Upper lobe of right lung (tissue), 1 donor: ENCODE measurements at regions not wholly inside any gene's neighbourhood (a gene's known extent, or its start where the extent isn't known, plus 50 kb on each side); places are given as distances from the start of the nearest gene placed in this dataset.

Source experiments
- ATAC-seq: fragments of 200-7000 bp; cut with Tn5 transposase; one replicate; pipeline ENCODE4 v1.9.1; 2020; ENCODE audit warnings: mild to moderate bottlenecking, moderate library complexity
- DNase-seq: peaks from one replicate; pipeline ENCODE4 v3.0.0-alpha.2; 2020
- H3K27ac ChIP-seq: fragments of 200-600 bp; one replicate; pipeline ENCODE4 v1.8.0; 2022
- H3K27me3 ChIP-seq: fragments of 200-600 bp; one replicate; pipeline ENCODE4 v1.8.0; 2022; ENCODE audit warnings: mild to moderate bottlenecking
- H3K36me3 ChIP-seq: fragments of 200-600 bp; one replicate; pipeline ENCODE4 v1.8.0; 2022
- H3K4me1 ChIP-seq: fragments of 200-600 bp; one replicate; pipeline ENCODE4 v1.8.0; 2022
- H3K4me3 ChIP-seq: fragments of 200-600 bp; one replicate; pipeline ENCODE4 v1.8.0; 2022; ENCODE audit warnings: mild to moderate bottlenecking
- H3K9me3 ChIP-seq: fragments of 200-600 bp; one replicate; pipeline ENCODE4 v1.8.0; 2022
- intact Hi-C: fragments of 100-400 bp; cut with DNase I; formaldehyde crosslinking; loops from one replicate; pipeline ENCODE4 v1.11.0; 2022
- TF ChIP-seq, protein P1 (sequence below): fragments of 200-600 bp; IDR thresholded peaks from one replicate; pipeline ENCODE4 v1.8.0; 2022; ENCODE audit warnings: antibody characterized with exemption
- donor health status: DM: no; HTN: yes; CAD: no; lungs with severe emphysema.

DNA sequence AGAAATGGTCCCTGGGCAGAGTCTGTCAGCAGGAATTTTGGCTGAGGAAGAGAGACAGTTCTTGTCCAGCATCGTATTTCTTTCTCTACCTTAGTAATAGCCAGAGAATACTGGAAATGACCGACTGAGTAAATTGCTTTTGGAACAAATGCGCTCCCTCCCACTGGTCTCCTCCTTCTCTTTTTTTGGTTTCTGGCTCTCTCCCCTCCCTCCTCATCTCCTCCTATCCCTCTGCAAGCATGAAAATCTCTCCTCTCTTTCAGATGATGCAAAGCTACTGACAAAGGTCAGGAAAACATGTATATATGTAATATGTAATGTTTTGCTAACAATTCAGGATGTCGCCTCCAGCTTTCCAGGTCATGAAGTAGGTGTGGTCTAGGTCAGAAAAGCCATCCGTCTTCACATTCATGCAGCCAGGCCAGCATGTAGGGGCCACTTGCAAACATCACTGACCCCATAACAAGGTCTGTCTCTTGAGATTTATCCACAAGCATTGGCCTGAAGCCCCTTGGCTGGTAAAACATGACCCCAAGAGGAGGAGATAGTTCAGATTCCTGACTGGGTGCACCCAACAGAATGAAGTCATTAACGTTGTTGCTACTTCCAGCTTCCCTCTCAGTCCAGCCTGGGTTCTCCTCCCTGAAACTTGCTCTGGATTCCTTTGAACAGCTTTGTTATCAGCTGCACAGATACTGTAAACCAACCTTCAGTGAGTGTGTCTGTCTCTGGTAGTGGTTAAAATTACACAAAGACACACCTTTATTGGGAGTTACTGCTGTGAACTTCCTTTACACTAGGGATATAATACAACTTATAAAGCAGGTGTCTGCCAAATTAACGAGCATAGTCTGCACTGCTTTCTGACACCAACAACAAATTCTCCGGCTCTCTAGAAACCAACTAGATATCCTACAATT, 864.4 kb upstream of the KLHL29 start:
- TF ChIP-seq, protein P1, sequence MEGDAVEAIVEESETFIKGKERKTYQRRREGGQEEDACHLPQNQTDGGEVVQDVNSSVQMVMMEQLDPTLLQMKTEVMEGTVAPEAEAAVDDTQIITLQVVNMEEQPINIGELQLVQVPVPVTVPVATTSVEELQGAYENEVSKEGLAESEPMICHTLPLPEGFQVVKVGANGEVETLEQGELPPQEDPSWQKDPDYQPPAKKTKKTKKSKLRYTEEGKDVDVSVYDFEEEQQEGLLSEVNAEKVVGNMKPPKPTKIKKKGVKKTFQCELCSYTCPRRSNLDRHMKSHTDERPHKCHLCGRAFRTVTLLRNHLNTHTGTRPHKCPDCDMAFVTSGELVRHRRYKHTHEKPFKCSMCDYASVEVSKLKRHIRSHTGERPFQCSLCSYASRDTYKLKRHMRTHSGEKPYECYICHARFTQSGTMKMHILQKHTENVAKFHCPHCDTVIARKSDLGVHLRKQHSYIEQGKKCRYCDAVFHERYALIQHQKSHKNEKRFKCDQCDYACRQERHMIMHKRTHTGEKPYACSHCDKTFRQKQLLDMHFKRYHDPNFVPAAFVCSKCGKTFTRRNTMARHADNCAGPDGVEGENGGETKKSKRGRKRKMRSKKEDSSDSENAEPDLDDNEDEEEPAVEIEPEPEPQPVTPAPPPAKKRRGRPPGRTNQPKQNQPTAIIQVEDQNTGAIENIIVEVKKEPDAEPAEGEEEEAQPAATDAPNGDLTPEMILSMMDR, result no peak
- intact Hi-C loops, result no loop called here
- Histone ChIP-seq H3K27me3 (no peaks in the 10 kb centered on the region), H3K36me3 (no peaks in the 10 kb centered on the region), H3K4me1 (no peaks in the 10 kb centered on the region), H3K27ac (no peak overlapping the region), H3K4me3 (no peak overlapping the region), H3K9me3 (no peaks in the 10 kb centered on the region)
- ATAC-seq (no peak), DNase-seq (no peak)

DNA sequence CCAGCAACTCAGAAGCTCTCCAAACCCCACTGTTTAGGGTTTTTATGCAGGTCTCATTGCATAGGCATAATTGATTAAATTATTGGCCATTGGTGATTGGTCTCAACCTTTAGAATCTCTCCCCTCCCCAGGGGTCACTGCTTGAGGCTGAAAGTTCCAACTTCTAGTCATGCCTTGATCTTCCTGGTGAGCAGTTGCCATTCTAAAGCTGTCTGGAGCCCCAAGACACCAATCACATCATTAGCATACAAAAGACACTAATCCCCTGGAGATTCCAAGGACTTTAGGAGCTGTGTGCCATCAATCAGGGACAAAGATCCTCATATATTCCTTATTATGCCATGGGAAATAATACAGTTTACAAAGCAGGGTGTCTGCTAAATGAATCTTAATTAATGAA, 863.4 kb upstream of the KLHL29 start:
- H3K4me1 ChIP-seq, result no peaks in the 10 kb centered on the region
- TF ChIP-seq, protein P1, result no peak
- H3K9me3 ChIP-seq, result no peaks in the 10 kb centered on the region
- no peaks in the 10 kb centered on the region for H3K27me3 ChIP-seq
- no peaks in the 10 kb centered on the region for H3K36me3 ChIP-seq
- intact Hi-C loops, result no loop called here
- no peak for DNase-seq
- H3K27ac ChIP-seq, result no peak overlapping the region
- ATAC-seq, result no peak
- no peak overlapping the region for H3K4me3 ChIP-seq

DNA sequence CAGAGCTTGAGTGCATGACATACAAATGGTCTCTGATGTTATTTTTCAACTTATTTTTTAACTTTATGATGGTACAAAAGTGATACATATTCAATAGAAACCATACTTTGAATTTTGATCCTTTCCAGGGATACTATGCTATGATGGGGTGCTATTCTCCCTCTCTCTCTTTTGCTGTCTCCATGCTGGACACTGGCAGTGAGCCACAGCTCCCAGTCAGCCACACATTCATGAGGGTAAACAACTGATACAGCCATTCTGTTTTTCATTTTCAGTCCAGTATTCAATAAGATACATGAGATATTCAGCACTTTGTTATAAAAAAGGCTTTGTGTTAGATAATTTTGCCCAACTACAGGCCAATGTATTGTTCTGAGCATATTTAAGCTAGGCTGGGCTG, 859.3 kb upstream of the KLHL29 start:
- TF ChIP-seq, protein P1, result no peak
- intact Hi-C loops, result no loop called here
- Histone ChIP-seq H3K4me1 (no peaks in the 10 kb centered on the region), H3K27me3 (no peaks in the 10 kb centered on the region), H3K4me3 (no peak overlapping the region), H3K36me3 (no peaks in the 10 kb centered on the region), H3K9me3 (no peaks in the 10 kb centered on the region), H3K27ac (no peak overlapping the region)
- DNase-seq (no peak), ATAC-seq (no peak)

DNA sequence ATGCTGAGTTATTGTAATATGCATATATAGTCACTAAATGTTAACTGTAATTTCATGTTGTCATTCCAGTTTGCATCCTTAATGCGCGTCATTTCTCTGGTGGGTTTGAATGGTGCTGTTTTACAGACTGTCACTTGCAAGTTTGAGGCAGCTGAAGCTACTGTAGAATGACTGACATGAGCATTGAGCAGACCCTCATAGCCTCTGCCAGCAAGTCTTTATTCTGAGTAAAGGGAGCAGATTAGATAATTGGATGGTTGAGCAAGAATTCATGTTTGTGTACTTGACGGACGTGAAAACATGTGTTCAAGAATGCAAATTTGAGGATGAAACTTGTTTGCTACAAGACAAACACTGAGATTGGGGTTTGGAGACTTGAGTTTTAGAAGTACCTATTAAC, 854.8 kb upstream of the KLHL29 start:
- DNase-seq, result no peak
- H3K27me3 ChIP-seq, result no peaks in the 10 kb centered on the region
- no peaks in the 10 kb centered on the region for H3K4me1 ChIP-seq
- no peaks in the 10 kb centered on the region for H3K9me3 ChIP-seq
- ATAC-seq, result no peak
- no peak overlapping the region for H3K4me3 ChIP-seq
- no peaks in the 10 kb centered on the region for H3K36me3 ChIP-seq
- intact Hi-C loops, result no loop called here
- TF ChIP-seq, protein P1, result no peak
- H3K27ac ChIP-seq, result no peak overlapping the region

DNA sequence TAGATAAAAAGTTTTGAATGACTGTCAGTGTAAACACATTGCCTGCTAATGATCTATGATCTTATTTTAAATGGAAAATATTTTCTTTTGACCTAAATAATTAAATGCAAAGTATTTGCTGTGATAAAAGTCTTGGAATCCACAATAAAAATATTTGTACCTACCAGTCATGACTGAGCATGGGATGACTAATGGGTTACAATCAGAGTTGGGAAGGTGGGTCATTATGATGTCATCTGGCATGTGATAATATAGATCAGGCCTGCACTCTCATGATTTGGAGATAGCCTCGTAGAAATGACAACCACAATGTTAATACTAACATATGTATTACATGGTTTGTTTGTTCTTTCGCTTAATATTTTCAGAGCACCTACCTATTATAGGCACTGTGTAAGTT, 848.8 kb upstream of the KLHL29 start:
- H3K4me1 ChIP-seq, result no peaks in the 10 kb centered on the region
- no peak overlapping the region for H3K4me3 ChIP-seq
- H3K27ac ChIP-seq, result no peak overlapping the region
- TF ChIP-seq, protein P1, result no peak
- H3K36me3 ChIP-seq, result no peaks in the 10 kb centered on the region
- intact Hi-C loops, result no loop called here
- ATAC-seq (no peak), DNase-seq (no peak)
- H3K9me3 ChIP-seq, result no peaks in the 10 kb centered on the region
- no peaks in the 10 kb centered on the region for H3K27me3 ChIP-seq
